PC-3 (cell line): ENCODE measurements at regions not wholly inside any gene's neighbourhood (a gene's known extent, or its start where the extent isn't known, plus 50 kb on each side); places are given as distances from the start of the nearest gene placed in this dataset.

ENCODE experiments used
- ATAC-seq: fragments of 200-7000 bp; cut with Tn5 transposase; 2 replicates; pipeline ENCODE4 v1.9.1; 2020; ENCODE audit warnings: mild to moderate bottlenecking, moderate library complexity
- BruUV-seq: library from RNA; stranded (reverse); fragments of 400-500 nt; replicated peaks from 2 replicates; lab custom pipeline; 2021; lab: Mats Ljungman, UMichigan
- CTCF ChIA-PET: fragments of 300-600 bp; sonication (Branson Sonifier 250); formaldehyde crosslinking; loops from one replicate; lab custom pipeline; 2022; ENCODE audit warnings: antibody characterized with exemption; lab: Charles Lee
- POLR2A ChIA-PET: fragments of 300-600 bp; sonication (Branson Sonifier 250); formaldehyde crosslinking; loops from one replicate; lab custom pipeline; 2022; ENCODE audit warnings: antibody characterized with exemption; ENCODE audit not compliant: unreplicated experiment; lab: Charles Lee
- DNase-seq: peaks from one replicate; pipeline ENCODE4 v3.0.0-alpha.2; 2015
- H2AFZ ChIP-seq: fragments of 300-600 bp; sonication (generic); 2 replicates; pipeline ENCODE4 v1.6.0; 2016; ENCODE audit warnings: antibody characterized with exemption, low read length
- H3F3A ChIP-seq: fragments of 300-600 bp; sonication (generic); one replicate; pipeline ENCODE4 v1.6.0; 2017; ENCODE audit warnings: antibody characterized with exemption, low read length, control low read depth, mild to moderate bottlenecking; ENCODE audit not compliant: unreplicated experiment
- H3K27ac ChIP-seq: fragments of 300-600 bp; sonication (generic); 2 replicates; pipeline ENCODE4 v1.5.1; 2016; ENCODE audit warnings: mild to moderate bottlenecking, low read length
- H3K27me3 ChIP-seq: fragments of 300-600 bp; sonication (generic); 2 replicates; pipeline ENCODE4 v1.6.1; 2016; ENCODE audit warnings: low read length, mixed read lengths
- H3K36me3 ChIP-seq: fragments of 300-600 bp; sonication (generic); 2 replicates; pipeline ENCODE4 v1.6.1; 2016; ENCODE audit warnings: low read depth, mixed run types, low read length, mixed read lengths
- H3K4me1 ChIP-seq: fragments of 300-600 bp; sonication (generic); 2 replicates; pipeline ENCODE4 v1.5.1; 2016; ENCODE audit warnings: low read length; ENCODE audit not compliant: insufficient read depth
- H3K4me2 ChIP-seq: fragments of 300-600 bp; sonication (generic); 2 replicates; pipeline ENCODE4 v1.6.0; 2016; ENCODE audit warnings: low read length
- H3K4me3 ChIP-seq: fragments of 300-600 bp; sonication (generic); 2 replicates; pipeline ENCODE4 v1.5.1; 2016; ENCODE audit warnings: mild to moderate bottlenecking, low read length, mixed read lengths
- H3K79me2 ChIP-seq: fragments of 300-600 bp; sonication (generic); 2 replicates; pipeline ENCODE4 v1.6.1; 2017; ENCODE audit warnings: low read length, mixed read lengths
- H3K9ac ChIP-seq: fragments of 300-600 bp; sonication (generic); 2 replicates; pipeline ENCODE4 v1.6.0; 2016; ENCODE audit warnings: mild to moderate bottlenecking, low read length
- H3K9me2 ChIP-seq: fragments of 300-600 bp; sonication (generic); replicated peaks from 2 replicates; pipeline ENCODE4 v1.6.1; 2016; ENCODE audit warnings: mixed run types, low read length, mixed read lengths
- H3K9me3 ChIP-seq: fragments of 300-600 bp; sonication (generic); 2 replicates; pipeline ENCODE4 v1.6.1; 2016; ENCODE audit warnings: low read length, mixed read lengths
- H4K20me1 ChIP-seq: fragments of 300-600 bp; sonication (generic); 2 replicates; pipeline ENCODE4 v1.6.1; 2016; ENCODE audit warnings: low read length, mixed read lengths
- EZH2 ChIP-seq: fragments of 300-600 bp; sonication (generic); IDR thresholded peaks from one replicate; pipeline ENCODE4 v1.6.1; 2017; ENCODE audit warnings: antibody characterized with exemption, mild to moderate bottlenecking, low read length; ENCODE audit not compliant: unreplicated experiment
- EZH2phosphoT487 ChIP-seq: fragments of 300-600 bp; sonication (generic); IDR thresholded peaks from 2 replicates; pipeline ENCODE4 v1.6.1; 2018; ENCODE audit warnings: mild to moderate bottlenecking, antibody characterized with exemption, low read length, borderline replicate concordance
- intact Hi-C: fragments of 100-400 bp; cut with micrococcal nuclease; formaldehyde crosslinking; loops from 2 replicates; pipeline ENCODE4 v1.9.0; 2023
- TF ChIP-seq, protein P1 (sequence below): fragments of 300-600 bp; sonication (generic); conservative IDR thresholded peaks from 2 replicates; pipeline ENCODE4 v1.5.1; 2017; ENCODE audit warnings: antibody characterized with exemption, low read depth, mild to moderate bottlenecking, low read length

GRCh38 chr2:104744537-104744936 is 109.4 kb upstream of the POU3F3 start:
- Histone ChIP-seq H3K9ac (no peak overlapping the region), H3K36me3 (no peaks in the 10 kb centered on the region), H3K27me3 (peaks cover 50% of the 10 kb centered on the region), H2AFZ (no peak overlapping the region), H3K4me3 (no peak overlapping the region), H3K27ac (no peak overlapping the region), H4K20me1 (no peaks in the 10 kb centered on the region), H3K4me2 (no peak overlapping the region), H3K4me1 (no peaks in the 10 kb centered on the region), H3K9me3 (no peaks in the 10 kb centered on the region), H3F3A (no peaks in the 10 kb centered on the region), H3K9me2 (no peaks in the 10 kb centered on the region), H3K79me2 (no peaks in the 10 kb centered on the region)
- DNase-seq: no peak
- BruUV-seq: no TSS peak
- intact Hi-C loops: no loop called here
- CTCF ChIA-PET: no interaction called here
- POLR2A ChIA-PET: no interaction called here
- no peak for TF ChIP-seq EZH2phosphoT487
- ATAC-seq: no peak

GRCh38 chr2:104745846-104746245 is 108.1 kb upstream of the POU3F3 start:
- CTCF ChIA-PET: no interaction called here
- no peak overlapping the region for H3K9ac ChIP-seq
- no peak overlapping the region for H2AFZ ChIP-seq
- no peak overlapping the region for H3K4me2 ChIP-seq
- DNase-seq: no peak
- H3K4me3 ChIP-seq: no peak overlapping the region
- H3F3A ChIP-seq: no peaks in the 10 kb centered on the region
- no peak for ATAC-seq
- intact Hi-C loops: no loop called here
- no peaks in the 10 kb centered on the region for H3K79me2 ChIP-seq
- H3K9me3 ChIP-seq: no peaks in the 10 kb centered on the region
- H4K20me1 ChIP-seq: no peaks in the 10 kb centered on the region
- TF ChIP-seq, protein P1, sequence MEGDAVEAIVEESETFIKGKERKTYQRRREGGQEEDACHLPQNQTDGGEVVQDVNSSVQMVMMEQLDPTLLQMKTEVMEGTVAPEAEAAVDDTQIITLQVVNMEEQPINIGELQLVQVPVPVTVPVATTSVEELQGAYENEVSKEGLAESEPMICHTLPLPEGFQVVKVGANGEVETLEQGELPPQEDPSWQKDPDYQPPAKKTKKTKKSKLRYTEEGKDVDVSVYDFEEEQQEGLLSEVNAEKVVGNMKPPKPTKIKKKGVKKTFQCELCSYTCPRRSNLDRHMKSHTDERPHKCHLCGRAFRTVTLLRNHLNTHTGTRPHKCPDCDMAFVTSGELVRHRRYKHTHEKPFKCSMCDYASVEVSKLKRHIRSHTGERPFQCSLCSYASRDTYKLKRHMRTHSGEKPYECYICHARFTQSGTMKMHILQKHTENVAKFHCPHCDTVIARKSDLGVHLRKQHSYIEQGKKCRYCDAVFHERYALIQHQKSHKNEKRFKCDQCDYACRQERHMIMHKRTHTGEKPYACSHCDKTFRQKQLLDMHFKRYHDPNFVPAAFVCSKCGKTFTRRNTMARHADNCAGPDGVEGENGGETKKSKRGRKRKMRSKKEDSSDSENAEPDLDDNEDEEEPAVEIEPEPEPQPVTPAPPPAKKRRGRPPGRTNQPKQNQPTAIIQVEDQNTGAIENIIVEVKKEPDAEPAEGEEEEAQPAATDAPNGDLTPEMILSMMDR: no peak
- TF ChIP-seq EZH2 (no peak), EZH2phosphoT487 (no peak)
- H3K27ac ChIP-seq: no peak overlapping the region
- H3K9me2 ChIP-seq: no peaks in the 10 kb centered on the region
- no peaks in the 10 kb centered on the region for H3K4me1 ChIP-seq
- POLR2A ChIA-PET: no interaction called here
- H3K27me3 ChIP-seq: peaks cover 58% of the 10 kb centered on the region
- no TSS peak for BruUV-seq
- H3K36me3 ChIP-seq: no peaks in the 10 kb centered on the region

DNA sequence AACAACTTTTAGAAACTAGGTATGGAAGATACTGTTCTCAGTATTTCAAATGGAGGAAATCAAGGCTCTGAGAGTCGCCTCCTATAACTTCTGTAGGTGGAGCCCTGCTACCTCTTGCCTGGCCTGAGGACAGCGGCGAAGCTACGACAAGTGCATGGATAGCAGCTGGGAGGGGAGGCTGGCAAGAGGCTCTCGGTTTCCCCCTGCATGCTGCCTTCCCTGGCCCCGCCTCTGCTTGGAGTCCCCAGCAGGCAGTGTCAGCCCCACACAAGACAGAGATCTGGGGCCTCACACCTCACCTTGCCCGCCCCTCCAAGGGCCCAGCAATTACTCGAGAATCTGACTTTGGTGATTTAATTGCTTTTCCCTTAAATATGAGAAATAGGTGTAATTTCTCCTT is 107.6 kb upstream of the POU3F3 start:
- Histone ChIP-seq H3K9me2 (no peaks in the 10 kb centered on the region), H3K4me1 (no peaks in the 10 kb centered on the region), H3F3A (no peaks in the 10 kb centered on the region), H2AFZ (no peak overlapping the region), H3K27me3 (peaks cover 63% of the 10 kb centered on the region), H3K27ac (no peak overlapping the region), H3K79me2 (no peaks in the 10 kb centered on the region), H4K20me1 (no peaks in the 10 kb centered on the region), H3K4me3 (no peak overlapping the region), H3K36me3 (no peaks in the 10 kb centered on the region), H3K4me2 (no peak overlapping the region), H3K9me3 (no peaks in the 10 kb centered on the region), H3K9ac (no peak overlapping the region)
- BruUV-seq: no TSS peak
- ChIA-PET POLR2A (no interaction called here), CTCF (no interaction called here)
- intact Hi-C loops: no loop called here
- DNase-seq: no peak
- ATAC-seq: no peak
- TF ChIP-seq, protein P1: no peak
- TF ChIP-seq EZH2phosphoT487 (no peak), EZH2 (no peak)
